GM12874 (cell line): ENCODE measurements at regions not wholly inside any gene's neighbourhood (a gene's known extent, or its start where the extent isn't known, plus 50 kb on each side); places are given as distances from the start of the nearest gene placed in this dataset.

Experiments
- CTCF ChIP-seq: IDR thresholded peaks from 2 replicates; pipeline ENCODE4 v1.5.1; 2011; ENCODE audit warnings: low read depth, mild to moderate bottlenecking, control low read depth, low read length, moderate library complexity; ENCODE audit not compliant: insufficient read depth

GRCh38 chr4:60790608-60791007 lies 409.5 kb upstream of the ADGRL3 start:
- no peak for TF ChIP-seq CTCF

GRCh38 chr4:60794372-60794771 lies 405.8 kb upstream of the ADGRL3 start:
- TF ChIP-seq CTCF, result no peak

DNA sequence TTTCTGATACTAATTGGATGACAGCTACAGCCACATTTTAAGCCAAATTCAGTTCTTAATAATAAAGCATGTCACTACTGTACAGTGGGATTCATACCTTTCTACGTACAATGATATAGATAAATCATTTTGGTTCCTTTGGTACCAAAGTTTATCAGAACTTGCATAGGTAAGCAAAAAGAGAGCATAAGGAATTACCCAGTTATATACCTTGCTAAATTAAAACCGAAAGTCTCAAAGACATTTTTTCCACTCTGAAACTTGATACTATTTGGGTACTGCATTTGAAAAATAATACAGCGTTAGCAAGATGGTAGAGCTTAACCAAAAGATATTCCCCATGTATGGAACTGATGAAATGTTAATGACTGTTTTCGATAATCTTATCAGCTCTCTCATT lies 400.9 kb upstream of the ADGRL3 start:
- TF ChIP-seq CTCF, result no peak

- no peak for TF ChIP-seq CTCF
Observed at GRCh38 chr4:60800701-60801100, 399.4 kb upstream of the ADGRL3 start.

DNA sequence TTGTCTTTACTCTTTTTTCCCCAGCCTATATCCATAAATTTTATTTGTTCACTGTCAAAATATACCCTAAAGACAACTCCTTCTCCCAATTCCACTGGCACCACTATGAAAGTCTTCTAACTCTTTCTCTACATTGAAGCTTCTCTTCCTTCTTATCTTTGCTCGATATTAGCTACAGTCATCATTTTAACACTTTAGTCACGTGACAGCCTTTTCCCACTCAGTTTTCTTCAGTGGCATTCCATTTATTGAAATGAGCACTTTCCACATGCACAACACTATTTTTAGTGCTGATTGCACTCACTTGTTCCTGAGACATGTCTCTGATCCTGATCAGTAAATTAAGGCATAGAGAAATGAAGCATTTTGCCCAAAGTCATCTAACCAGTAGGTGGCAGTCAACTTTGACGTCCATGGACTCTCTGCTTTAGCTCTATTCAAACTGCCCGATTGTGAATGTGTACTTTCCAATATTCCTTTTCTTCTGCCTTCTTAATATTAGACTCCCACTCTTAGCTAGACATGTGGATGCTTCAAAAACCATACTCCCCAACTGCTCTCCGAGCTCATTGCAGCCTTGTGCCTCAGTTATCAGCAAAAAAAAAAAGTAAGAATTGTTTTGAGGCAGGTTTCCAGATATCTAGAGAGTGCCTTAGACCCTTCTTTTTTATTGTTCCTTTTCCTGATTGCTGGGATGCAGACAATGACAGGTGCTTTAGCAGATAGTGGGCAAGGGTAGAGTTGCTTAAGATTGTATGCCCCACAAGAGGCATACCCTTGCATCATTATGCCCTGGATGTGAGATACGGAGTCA lies 394.4 kb upstream of the ADGRL3 start:
- TF ChIP-seq CTCF, result peak; percentile 50

DNA sequence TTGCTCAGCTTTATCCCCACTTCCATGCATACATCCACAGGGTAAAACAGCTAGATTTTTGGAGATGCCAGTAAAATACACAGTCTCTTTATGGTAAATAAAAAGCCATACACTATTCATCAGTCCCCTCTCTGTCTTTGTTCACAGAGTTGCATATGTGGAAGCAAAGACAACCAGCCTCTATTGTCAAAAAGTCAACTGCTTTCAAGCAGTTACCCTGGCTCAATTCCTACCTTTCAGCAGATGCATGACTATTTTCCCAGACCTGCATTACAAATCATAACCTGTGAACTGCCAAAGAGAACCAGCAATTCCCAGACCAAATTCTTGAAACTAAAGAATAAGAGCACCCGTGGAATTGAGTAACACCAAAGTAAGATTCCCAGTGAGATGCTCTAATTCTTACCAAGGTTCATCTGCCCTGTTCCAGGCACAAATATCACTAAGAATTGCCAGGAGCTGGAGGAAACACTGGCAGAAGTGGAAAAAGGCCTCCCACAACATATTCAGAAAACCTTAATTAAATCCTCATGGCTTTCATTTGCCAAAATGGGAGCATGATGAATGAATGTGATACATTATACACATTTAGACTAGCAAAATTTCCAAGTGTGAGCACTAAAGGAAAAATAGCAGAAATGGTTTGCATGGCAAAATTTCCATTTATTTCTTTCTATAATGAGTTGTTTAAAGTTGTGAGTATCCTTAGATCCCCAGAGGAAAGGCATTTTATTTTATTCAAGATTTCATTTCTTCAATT lies 391.2 kb upstream of the ADGRL3 start:
- no peak for TF ChIP-seq CTCF

GRCh38 chr4:60809486-60809800 lies 390.7 kb upstream of the ADGRL3 start:
- TF ChIP-seq CTCF, result no peak
